Lung (tissue), 11 donors: ENCODE measurements at regions not wholly inside any gene's neighbourhood (a gene's known extent, or its start where the extent isn't known, plus 50 kb on each side); places are given as distances from the start of the nearest gene placed in this dataset.
A peak's percentile ranks its signal among the peaks of the same experiment; 100 is the strongest.

Experiments
- ATAC-seq: fragments of 200-7000 bp; cut with Tn5 transposase; one replicate; pipeline ENCODE4 v1.9.1; 2020; ENCODE audit warnings: moderate number of reproducible peaks; ENCODE audit not compliant: insufficient read depth, low FRiP score
- DNase-seq, 3 donors: peaks; one replicate each; pipeline ENCODE4 v3.0.0-alpha.2; 2013 to 2017
- H3K27ac ChIP-seq, 2 donors: one replicate each; pipeline ENCODE4 v1.5.1; 2013; ENCODE audit warnings: mild to moderate bottlenecking in 2 of 2, moderate library complexity in 2 of 2, control low read depth in 1 of 2, inconsistent platforms in 1 of 2, low read depth in 1 of 2, low read length in 1 of 2
- H3K27me3 ChIP-seq, 3 donors: one replicate each; pipeline ENCODE4 v1.5.1; 2013; ENCODE audit warnings: low read length in 2 of 3; ENCODE audit not compliant: control insufficient read depth in 3 of 3, insufficient read depth in 3 of 3
- H3K36me3 ChIP-seq, 4 donors: one replicate each; pipeline ENCODE4 v1.5.1; 2013; ENCODE audit warnings: low read length in 4 of 4, mild to moderate bottlenecking in 1 of 4, moderate library complexity in 1 of 4; ENCODE audit not compliant: control insufficient read depth in 4 of 4, insufficient read depth in 4 of 4
- H3K4me1 ChIP-seq, 5 donors: one replicate each; pipeline ENCODE4 v1.5.1; 2013; ENCODE audit warnings: low read length in 5 of 5, mild to moderate bottlenecking in 2 of 5, moderate library complexity in 1 of 5; ENCODE audit not compliant: control insufficient read depth in 5 of 5, insufficient read depth in 5 of 5
- H3K4me3 ChIP-seq: one replicate; pipeline ENCODE4 v1.5.1; 2013; ENCODE audit warnings: mild to moderate bottlenecking, control low read depth, moderate library complexity
- H3K9ac ChIP-seq, 2 donors: one replicate each; pipeline ENCODE4 v1.5.1; 2013; ENCODE audit warnings: low read length in 2 of 2, control low read depth in 1 of 2; ENCODE audit not compliant: insufficient read depth in 1 of 2
- H3K9me3 ChIP-seq, 4 donors: one replicate each; pipeline ENCODE4 v1.5.1; 2013; ENCODE audit warnings: low read length in 3 of 4, mild to moderate bottlenecking in 1 of 4, moderate library complexity in 1 of 4; ENCODE audit not compliant: control insufficient read depth in 4 of 4, insufficient read depth in 3 of 4
- WGBS, 2 donors: extraction: QIAGEN DNeasy Blood & Tissue Kit; methylation state at CpG; one replicate each; pipeline ENCODE4 v1.1.7; 2013; 5-methylcytosine and 5-hydroxymethylcytosine counted together
- TF ChIP-seq, protein P1 (sequence below): IDR thresholded peaks from 2 replicates; pipeline ENCODE4 v1.5.1; 2012; ENCODE audit warnings: mild to moderate bottlenecking; ENCODE audit errors: control extremely low read depth, extremely low read depth
- donor health status: control.
- donor health status: control.
- donor health status: Bipolar disorder and iron deficiency.
- donor health status: healthy.
- donor health status: DM: yes; HTN: yes; CAD: no.

DNA sequence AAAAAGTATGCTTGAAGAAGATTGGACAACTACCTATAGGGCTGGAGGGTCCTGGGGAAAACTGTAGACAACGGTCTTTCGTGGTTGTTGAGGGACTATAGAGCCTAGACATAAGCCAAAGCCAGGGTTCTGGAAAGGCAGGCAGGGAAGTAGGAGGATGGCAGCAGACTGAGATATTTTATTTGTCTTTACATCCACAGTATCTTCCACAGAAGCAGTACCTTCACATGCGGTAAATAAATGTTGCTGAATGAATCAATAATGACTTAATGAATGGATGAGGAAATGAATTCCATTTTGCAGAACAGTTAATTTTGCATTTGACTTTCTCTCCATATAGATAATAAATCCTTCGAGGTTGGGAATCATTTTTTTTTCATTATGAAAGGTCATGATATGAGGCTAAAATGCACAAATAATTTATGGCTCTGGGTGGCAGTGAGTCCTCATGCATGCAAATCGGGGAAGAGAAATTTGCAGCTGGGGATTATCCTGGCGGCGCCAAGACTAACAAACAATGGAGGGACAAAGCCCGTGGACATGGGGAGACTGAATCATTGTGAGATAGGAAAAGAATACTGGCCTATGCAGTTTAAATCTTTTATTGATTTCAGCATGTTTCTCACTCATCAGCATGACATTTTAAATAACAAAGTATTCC, 102.0 kb downstream of the ERCC5 start:
- Histone ChIP-seq H3K36me3 (no peaks in the 10 kb centered on the region), H3K4me1 (peaks cover 0 to 28% (median 0%) of the 10 kb centered on the region in 5 donors), H3K4me3 (no peak overlapping the region), H3K9me3 (no peaks in the 10 kb centered on the region), H3K27ac (no peak overlapping the region), H3K27me3 (no peaks in the 10 kb centered on the region), H3K9ac (no peak overlapping the region)
- ATAC-seq (no peak), DNase-seq (peak; percentile 46 to 77 (median 59))
- TF ChIP-seq, protein P1, sequence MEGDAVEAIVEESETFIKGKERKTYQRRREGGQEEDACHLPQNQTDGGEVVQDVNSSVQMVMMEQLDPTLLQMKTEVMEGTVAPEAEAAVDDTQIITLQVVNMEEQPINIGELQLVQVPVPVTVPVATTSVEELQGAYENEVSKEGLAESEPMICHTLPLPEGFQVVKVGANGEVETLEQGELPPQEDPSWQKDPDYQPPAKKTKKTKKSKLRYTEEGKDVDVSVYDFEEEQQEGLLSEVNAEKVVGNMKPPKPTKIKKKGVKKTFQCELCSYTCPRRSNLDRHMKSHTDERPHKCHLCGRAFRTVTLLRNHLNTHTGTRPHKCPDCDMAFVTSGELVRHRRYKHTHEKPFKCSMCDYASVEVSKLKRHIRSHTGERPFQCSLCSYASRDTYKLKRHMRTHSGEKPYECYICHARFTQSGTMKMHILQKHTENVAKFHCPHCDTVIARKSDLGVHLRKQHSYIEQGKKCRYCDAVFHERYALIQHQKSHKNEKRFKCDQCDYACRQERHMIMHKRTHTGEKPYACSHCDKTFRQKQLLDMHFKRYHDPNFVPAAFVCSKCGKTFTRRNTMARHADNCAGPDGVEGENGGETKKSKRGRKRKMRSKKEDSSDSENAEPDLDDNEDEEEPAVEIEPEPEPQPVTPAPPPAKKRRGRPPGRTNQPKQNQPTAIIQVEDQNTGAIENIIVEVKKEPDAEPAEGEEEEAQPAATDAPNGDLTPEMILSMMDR, result no peak
- 79 to 83% methylated on average over 8 of the region's 8 CpGs for WGBS, 2 donors

DNA sequence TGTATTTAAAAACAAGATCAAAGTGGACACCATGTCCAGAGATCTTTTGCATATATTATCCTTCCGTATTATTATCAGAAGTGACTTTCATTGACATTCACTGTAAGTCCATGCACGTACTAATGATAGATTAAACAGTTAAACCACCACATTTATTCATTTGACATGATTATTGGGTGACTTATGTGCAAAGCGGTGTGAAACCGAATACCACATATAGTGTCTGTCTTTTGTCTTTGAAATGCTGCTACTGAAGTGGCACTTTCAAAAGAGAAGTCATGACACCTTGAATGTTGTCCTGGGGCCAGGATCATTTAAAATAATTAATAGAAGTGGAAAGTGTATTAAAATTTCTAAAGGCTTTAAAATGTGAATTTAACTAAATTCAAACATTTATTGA, 100.1 kb downstream of the ERCC5 start:
- no peak overlapping the region for H3K27ac ChIP-seq
- H3K27me3 ChIP-seq, result no peaks in the 10 kb centered on the region
- 85 to 91% methylated on average over 4 of the region's 4 CpGs for WGBS, 2 donors
- no peak for ATAC-seq
- TF ChIP-seq, protein P1, result no peak
- no peak overlapping the region for H3K9ac ChIP-seq
- peaks cover 0 to 28% (median 0%) of the 10 kb centered on the region in 5 donors for H3K4me1 ChIP-seq
- no peak for DNase-seq
- H3K4me3 ChIP-seq, result no peak overlapping the region
- H3K36me3 ChIP-seq, result no peaks in the 10 kb centered on the region
- H3K9me3 ChIP-seq, result peaks cover 0 to 1% (median 0%) of the 10 kb centered on the region in 4 donors

DNA sequence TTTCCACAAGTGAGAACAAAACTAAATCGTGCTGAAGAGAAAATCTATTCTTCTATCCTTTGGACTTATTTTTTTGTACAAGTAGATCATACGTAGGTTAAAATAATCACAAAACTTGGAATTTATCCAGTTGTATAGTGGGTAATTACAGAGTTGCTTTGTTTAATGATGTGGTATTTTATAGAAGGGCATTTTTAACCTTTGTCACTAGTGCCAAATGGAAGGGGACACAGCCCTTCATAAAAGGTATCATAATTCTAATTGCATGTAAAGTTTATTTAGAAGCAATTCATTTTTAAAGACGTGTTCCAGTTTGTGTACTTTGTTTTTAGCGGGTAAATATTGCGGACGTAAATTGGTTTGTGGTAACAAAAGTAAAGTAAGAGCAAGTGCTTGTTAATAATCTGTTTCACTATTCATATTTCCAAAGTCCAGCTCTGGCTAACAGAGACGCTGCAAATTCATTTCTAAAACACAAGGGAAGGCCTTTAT, 99.5 kb downstream of the ERCC5 start:
- H3K4me3 ChIP-seq, result no peak overlapping the region
- no peaks in the 10 kb centered on the region for H3K36me3 ChIP-seq
- TF ChIP-seq, protein P1, result no peak
- 80 to 84% methylated on average over 7 of the region's 7 CpGs for WGBS, 2 donors
- H3K9ac ChIP-seq, result no peak overlapping the region
- peaks cover 0 to 1% (median 0%) of the 10 kb centered on the region in 4 donors for H3K9me3 ChIP-seq
- no peak for DNase-seq
- no peak for ATAC-seq
- H3K27me3 ChIP-seq, result no peaks in the 10 kb centered on the region
- H3K27ac ChIP-seq, result no peak overlapping the region
- peaks cover 0 to 28% (median 0%) of the 10 kb centered on the region in 5 donors for H3K4me1 ChIP-seq
